Spleen (tissue), 11 donors: ENCODE measurements at regions not wholly inside any gene's neighbourhood (a gene's known extent, or its start where the extent isn't known, plus 50 kb on each side); places are given as distances from the start of the nearest gene placed in this dataset.

Experiments
- DNase-seq: peaks from one replicate; pipeline ENCODE4 v3.0.0-alpha.2; 2020
- H3K27ac ChIP-seq, 8 donors: fragments of 200-600 bp; sonication (generic) in 7 of 8; 1 replicate in 4 of 8; 2 replicates in 4 of 8; pipeline versions ENCODE4 v1.5.0 to v1.8.0; 2016 to 2021; ENCODE audit warnings: inconsistent platforms in 4 of 8, mild to moderate bottlenecking in 4 of 8, moderate library complexity in 1 of 8
- H3K27me3 ChIP-seq, 7 donors: fragments of 200-600 bp; sonication (generic) in 6 of 7; replicated peaks in 1 of 7; 1 replicate in 4 of 7; 2 replicates in 3 of 7; pipeline versions ENCODE4 v1.5.0 to v1.8.0; 2016 to 2021; ENCODE audit warnings: inconsistent platforms in 3 of 7, mild to moderate bottlenecking in 1 of 7
- H3K36me3 ChIP-seq, 6 donors: fragments of 200-600 bp; sonication (generic) in 5 of 6; 1 replicate in 4 of 6; 2 replicates in 2 of 6; pipeline versions ENCODE4 v1.5.0 to v1.8.0; 2016 to 2021; ENCODE audit warnings: inconsistent platforms in 2 of 6
- H3K4me1 ChIP-seq, 6 donors: fragments of 200-600 bp; sonication (generic) in 5 of 6; 1 replicate in 3 of 6; 2 replicates in 3 of 6; pipeline versions ENCODE4 v1.5.0 to v1.8.0; 2016 to 2021; ENCODE audit warnings: inconsistent platforms in 3 of 6
- H3K4me3 ChIP-seq, 8 donors: fragments of 200-600 bp; sonication (generic) in 7 of 8; 1 replicate in 4 of 8; 2 replicates in 4 of 8; pipeline versions ENCODE4 v1.5.0 to v1.8.0; 2016 to 2021; ENCODE audit warnings: inconsistent platforms in 4 of 8, mild to moderate bottlenecking in 4 of 8, moderate library complexity in 2 of 8
- H3K9me3 ChIP-seq, 8 donors: fragments of 200-600 bp; sonication (generic) in 7 of 8; 1 replicate in 4 of 8; 2 replicates in 4 of 8; pipeline versions ENCODE4 v1.5.0 to v1.8.0; 2016 to 2021; ENCODE audit warnings: inconsistent platforms in 4 of 8
- POLR2A ChIP-seq, 3 donors: fragments of 450-650 bp; IDR thresholded peaks; one replicate each; pipeline ENCODE4 v1.5.1; 2017; ENCODE audit warnings: antibody characterized with exemption in 3 of 3, mild to moderate bottlenecking in 1 of 3
- POLR2AphosphoS5 ChIP-seq, 3 donors: sonication (generic); formaldehyde crosslinking; IDR thresholded peaks; one replicate each; pipeline ENCODE4 v1.5.1; 2017; ENCODE audit warnings: antibody characterized with exemption in 3 of 3
- WGBS, 5 donors: extraction: QIAGEN DNeasy Blood & Tissue Kit in 3 of 5; methylation state at CpG; one replicate each; pipeline versions ENCODE4 v1.1.5 to v1.1.7; 2013 to 2018; 5-methylcytosine and 5-hydroxymethylcytosine counted together
- intact Hi-C: fragments of 100-400 bp; cut with DNase I; formaldehyde crosslinking; loops from one replicate; pipeline ENCODE4 v1.15.0; 2023; ENCODE audit warnings: low total_unique reads
- TF ChIP-seq, protein P1 (sequence below), 11 experiments: fragments of 200-600 bp in 7 of 11; fragments of 450-650 bp in 4 of 11; sonication (generic) in 4 of 11; IDR thresholded peaks in 8 of 11; conservative IDR thresholded peaks in 3 of 11; 1 replicate in 7 of 11; 2 replicates in 4 of 11; pipeline versions ENCODE4 v1.4.0 to v1.8.0; 2016 to 2021; ENCODE audit warnings: antibody characterized with exemption in 11 of 11, inconsistent platforms in 4 of 11, mild to moderate bottlenecking in 1 of 11
- donor health status: healthy with polysubstance abuse.
- donor health status: DM: no; HTN: no; CAD: no; lungs with moderate emphysema.
- donor health status: DM: no; HTN: no; CAD: no.
- donor health status: Bipolar disorder and iron deficiency.
- donor health status: healthy.
- donor health status: DM: no; HTN: no; CAD: no.
- donor health status: DM: yes; HTN: yes; CAD: no.

DNA sequence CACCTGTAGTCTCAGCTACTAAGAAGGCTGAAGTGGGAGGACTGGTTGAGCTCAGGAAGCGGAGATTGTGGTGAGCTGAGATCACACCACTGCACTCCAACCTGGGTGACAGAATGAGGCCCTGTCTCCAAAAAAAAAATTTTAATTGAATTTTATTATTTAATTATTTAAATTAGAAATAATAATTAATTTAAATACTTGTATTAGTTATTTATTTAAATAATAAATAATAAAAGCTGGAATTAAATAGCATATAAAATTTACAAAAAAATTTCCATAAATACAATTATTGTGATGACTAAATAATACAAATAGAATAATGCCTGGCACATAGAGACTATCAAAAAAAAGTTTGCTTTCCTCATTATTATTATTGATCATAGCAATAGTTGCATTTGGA is 371.5 kb downstream of the KCNA4 start:
- intact Hi-C loops = no loop called here
- TF ChIP-seq, protein P1, sequence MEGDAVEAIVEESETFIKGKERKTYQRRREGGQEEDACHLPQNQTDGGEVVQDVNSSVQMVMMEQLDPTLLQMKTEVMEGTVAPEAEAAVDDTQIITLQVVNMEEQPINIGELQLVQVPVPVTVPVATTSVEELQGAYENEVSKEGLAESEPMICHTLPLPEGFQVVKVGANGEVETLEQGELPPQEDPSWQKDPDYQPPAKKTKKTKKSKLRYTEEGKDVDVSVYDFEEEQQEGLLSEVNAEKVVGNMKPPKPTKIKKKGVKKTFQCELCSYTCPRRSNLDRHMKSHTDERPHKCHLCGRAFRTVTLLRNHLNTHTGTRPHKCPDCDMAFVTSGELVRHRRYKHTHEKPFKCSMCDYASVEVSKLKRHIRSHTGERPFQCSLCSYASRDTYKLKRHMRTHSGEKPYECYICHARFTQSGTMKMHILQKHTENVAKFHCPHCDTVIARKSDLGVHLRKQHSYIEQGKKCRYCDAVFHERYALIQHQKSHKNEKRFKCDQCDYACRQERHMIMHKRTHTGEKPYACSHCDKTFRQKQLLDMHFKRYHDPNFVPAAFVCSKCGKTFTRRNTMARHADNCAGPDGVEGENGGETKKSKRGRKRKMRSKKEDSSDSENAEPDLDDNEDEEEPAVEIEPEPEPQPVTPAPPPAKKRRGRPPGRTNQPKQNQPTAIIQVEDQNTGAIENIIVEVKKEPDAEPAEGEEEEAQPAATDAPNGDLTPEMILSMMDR (IDR thresholded peaks at IDR 0.05 in 8 of 11, conservative IDR thresholded peaks at IDR 0.05 in 3 of 11) = no peak
- TF ChIP-seq POLR2AphosphoS5 (IDR thresholded peaks at IDR 0.05) = no peak
- TF ChIP-seq POLR2A (IDR thresholded peaks at IDR 0.05) = no peak
- no peaks in the 10 kb centered on the region for H3K4me1 ChIP-seq

DNA sequence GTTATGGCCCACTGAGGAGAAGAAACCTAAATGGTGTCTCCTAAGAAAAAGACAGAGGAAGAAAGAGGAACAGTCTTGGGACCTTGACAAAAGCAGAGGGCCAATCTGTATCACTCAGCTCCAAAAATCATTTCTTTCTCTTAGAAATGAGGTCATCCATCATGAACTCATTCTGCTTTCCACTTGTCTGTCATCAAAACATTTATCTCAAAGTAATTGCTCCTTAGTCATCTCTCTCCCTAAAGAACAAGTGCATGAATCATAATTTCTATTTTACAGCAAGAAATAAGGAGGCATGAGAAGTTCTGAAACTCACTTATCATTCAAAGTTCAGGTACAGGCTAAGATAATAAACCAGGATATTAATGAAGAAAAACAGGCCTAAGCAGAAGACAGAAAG is 375.6 kb downstream of the KCNA4 start:
- Histone ChIP-seq H3K4me3 (no peak overlapping the region), H3K4me1 (no peaks in the 10 kb centered on the region), H3K27ac (no peak overlapping the region), H3K27me3 (no peaks in the 10 kb centered on the region), H3K36me3 (no peaks in the 10 kb centered on the region), H3K9me3 (peaks cover 0 to 4% (median 0%) of the 10 kb centered on the region in 8 donors)
- intact Hi-C loops = no loop called here
- TF ChIP-seq POLR2A (IDR thresholded peaks at IDR 0.05) = no peak
- no peak for TF ChIP-seq POLR2AphosphoS5 (IDR thresholded peaks at IDR 0.05)
- TF ChIP-seq, protein P1 (IDR thresholded peaks at IDR 0.05 in 8 of 11, conservative IDR thresholded peaks at IDR 0.05 in 3 of 11) = no peak
- DNase-seq = no peak

More for the DNA sequence above, 371.5 kb downstream of the KCNA4 start:
- Histone ChIP-seq H3K27me3 (no peaks in the 10 kb centered on the region), H3K36me3 (no peaks in the 10 kb centered on the region), H3K4me3 (no peak overlapping the region), H3K9me3 (peaks cover 0 to 14% (median 0%) of the 10 kb centered on the region in 8 donors), H3K27ac (no peak overlapping the region)
- no peak for DNase-seq
- 86 to 100% (median 92%) methylated on average over 1 of the region's 1 CpG for WGBS, 5 donors

DNA sequence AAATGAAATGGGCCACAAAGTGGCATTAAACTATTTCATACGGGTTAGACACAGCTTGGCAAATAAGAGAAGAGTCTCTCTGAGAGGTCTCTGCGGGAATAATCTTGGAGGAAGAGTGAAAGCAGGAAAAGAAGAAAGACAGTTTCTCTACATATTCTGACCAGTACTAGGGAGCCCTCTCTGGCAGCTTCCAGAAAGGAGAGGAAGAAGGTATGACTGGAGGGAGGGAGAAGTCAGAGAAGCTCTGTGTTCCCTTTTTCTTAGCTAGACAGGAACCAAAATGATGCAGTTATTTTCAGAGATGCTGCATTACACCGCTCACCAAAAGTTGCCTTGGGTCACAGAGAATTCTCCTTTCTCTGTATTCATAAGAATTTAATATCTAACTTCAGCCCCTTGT is 382.1 kb downstream of the KCNA4 start:
- Histone ChIP-seq H3K4me3 (no peak overlapping the region), H3K36me3 (no peaks in the 10 kb centered on the region), H3K27ac (no peak overlapping the region), H3K9me3 (no peaks in the 10 kb centered on the region), H3K4me1 (no peaks in the 10 kb centered on the region), H3K27me3 (no peaks in the 10 kb centered on the region)
- intact Hi-C loops = no loop called here
- DNase-seq = no peak
- TF ChIP-seq POLR2AphosphoS5 (IDR thresholded peaks at IDR 0.05) (no peak), POLR2A (IDR thresholded peaks at IDR 0.05) (no peak)
- TF ChIP-seq, protein P1 (IDR thresholded peaks at IDR 0.05 in 8 of 11, conservative IDR thresholded peaks at IDR 0.05 in 3 of 11) = no peak
- WGBS, 5 donors = 67 to 78% (median 76%) methylated on average over 3 of the region's 3 CpGs

DNA sequence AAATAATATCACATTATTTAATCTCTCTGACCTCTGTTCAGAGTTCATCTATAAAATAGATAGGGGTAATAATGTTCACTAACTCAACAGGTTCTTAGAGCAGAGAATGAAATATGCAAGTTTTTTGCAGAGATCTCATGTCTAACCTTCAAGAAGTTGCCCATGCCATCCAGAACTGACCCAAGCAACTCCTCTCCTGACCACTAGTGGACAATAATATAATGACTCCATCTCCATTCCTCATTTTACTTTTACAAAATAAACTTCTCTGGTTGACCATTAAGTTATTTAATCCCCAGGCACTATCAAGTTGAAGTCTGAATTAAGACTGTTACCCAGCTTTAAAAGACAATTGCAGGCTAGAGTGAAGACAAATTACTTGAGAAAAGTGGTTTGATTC is 382.6 kb downstream of the KCNA4 start:
- H3K36me3 ChIP-seq = no peaks in the 10 kb centered on the region
- intact Hi-C loops = no loop called here
- no peak for DNase-seq
- TF ChIP-seq POLR2A (IDR thresholded peaks at IDR 0.05) (no peak), POLR2AphosphoS5 (IDR thresholded peaks at IDR 0.05) (no peak)
- TF ChIP-seq, protein P1 (IDR thresholded peaks at IDR 0.05 in 8 of 11, conservative IDR thresholded peaks at IDR 0.05 in 3 of 11) = no peak
- H3K4me1 ChIP-seq = no peaks in the 10 kb centered on the region
- no peaks in the 10 kb centered on the region for H3K9me3 ChIP-seq
- no peak overlapping the region for H3K4me3 ChIP-seq
- H3K27me3 ChIP-seq = no peaks in the 10 kb centered on the region
- H3K27ac ChIP-seq = no peak overlapping the region
